ENCODE measurements at regions not wholly inside any gene's neighbourhood (a gene's known extent, or its start where the extent isn't known, plus 50 kb on each side); places are given as distances from the start of the nearest gene placed in this dataset.

DNA sequence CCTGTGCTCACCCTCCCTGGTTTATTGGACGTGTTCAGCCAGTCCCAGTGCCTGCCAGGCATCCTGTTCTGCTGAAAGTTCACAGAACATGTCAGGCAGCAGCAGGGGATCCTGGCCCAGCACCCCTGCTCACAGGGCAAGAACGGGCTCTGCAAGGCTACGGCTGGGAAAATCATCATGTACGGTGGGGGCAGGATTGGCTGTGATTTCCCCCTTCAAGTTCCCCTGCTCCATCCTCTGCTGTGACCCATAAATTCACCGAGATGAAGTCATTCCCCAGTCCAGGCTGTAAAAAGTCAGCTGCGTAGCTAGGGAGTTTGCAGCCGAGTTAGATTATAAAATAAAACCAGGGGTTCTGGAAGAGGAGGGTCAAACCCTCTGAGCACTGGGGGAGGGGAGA lies 484.1 kb upstream of the ZMIZ1 start:
- TF ChIP-seq, protein P1, sequence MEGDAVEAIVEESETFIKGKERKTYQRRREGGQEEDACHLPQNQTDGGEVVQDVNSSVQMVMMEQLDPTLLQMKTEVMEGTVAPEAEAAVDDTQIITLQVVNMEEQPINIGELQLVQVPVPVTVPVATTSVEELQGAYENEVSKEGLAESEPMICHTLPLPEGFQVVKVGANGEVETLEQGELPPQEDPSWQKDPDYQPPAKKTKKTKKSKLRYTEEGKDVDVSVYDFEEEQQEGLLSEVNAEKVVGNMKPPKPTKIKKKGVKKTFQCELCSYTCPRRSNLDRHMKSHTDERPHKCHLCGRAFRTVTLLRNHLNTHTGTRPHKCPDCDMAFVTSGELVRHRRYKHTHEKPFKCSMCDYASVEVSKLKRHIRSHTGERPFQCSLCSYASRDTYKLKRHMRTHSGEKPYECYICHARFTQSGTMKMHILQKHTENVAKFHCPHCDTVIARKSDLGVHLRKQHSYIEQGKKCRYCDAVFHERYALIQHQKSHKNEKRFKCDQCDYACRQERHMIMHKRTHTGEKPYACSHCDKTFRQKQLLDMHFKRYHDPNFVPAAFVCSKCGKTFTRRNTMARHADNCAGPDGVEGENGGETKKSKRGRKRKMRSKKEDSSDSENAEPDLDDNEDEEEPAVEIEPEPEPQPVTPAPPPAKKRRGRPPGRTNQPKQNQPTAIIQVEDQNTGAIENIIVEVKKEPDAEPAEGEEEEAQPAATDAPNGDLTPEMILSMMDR (IDR thresholded peaks at IDR 0.05) = no peak
- TF ChIP-seq POLR2A (IDR thresholded peaks at IDR 0.05) = no peak

Data from thyroid gland (tissue), 4 donors.